ENCODE measurements at regions not wholly inside any gene's neighbourhood (a gene's known extent, or its start where the extent isn't known, plus 50 kb on each side); places are given as distances from the start of the nearest gene placed in this dataset.

DNA sequence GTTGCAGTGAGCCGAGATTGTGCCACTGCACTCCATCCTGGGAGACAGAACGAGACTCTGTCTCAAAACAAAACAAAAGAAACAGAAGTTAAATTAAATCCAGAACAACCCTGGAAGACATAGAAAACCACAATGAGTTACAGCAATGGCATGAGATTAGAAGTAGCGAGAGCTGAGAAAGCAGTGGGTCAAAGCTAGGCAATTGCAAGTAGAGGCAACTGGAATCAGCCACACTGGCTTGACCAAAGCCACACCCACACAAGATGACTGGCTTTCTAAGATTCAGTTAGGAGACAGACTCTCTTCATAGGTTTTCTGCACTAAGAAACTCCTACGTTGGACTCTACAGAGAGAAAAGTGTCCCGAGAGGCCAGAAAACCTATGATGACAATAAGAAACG, 443.0 kb downstream of the GPM6A start:
- in situ Hi-C loops (cut with HindIII; ENCODE audit: low sequenced_read_pairs), result no loop called here

DNA sequence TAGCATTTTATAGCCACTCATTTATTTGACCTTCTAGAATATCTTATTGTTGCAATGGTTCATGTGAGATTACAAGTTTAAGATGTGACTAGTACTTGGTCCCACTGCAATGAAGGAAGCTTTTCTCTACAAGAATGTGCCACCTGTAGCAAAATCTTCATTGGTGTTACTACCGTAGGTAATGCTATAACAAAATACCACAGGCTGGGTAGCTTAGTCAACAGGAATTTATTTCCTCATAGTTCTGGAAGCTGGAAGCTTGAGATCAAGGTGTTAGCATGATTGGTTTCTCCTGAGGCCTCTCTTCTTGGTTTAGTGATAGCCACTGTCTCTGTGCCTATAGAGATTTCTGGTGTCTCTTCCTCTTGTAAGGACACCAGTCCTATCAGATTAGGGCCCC, 441.0 kb downstream of the GPM6A start:
- in situ Hi-C loops (cut with HindIII; ENCODE audit: low sequenced_read_pairs), result no loop called here

DNA sequence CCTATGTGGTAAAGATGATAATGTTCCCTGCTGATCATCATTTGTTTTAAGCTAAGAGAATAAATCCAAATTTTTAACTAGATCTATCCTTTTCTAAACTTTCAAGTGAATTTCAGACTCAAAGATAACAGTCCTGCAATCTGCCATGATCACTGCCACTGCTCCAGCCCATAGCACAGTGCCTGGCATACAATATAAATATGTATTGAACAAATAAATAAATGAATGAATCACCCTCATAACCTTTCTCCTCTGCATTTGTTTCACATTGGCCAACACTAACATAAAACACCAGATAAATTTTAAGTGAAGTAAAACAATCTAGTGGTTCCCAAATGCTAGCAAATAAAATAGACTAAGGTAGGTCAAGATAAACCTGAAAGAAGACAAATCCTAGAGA, 439.0 kb downstream of the GPM6A start:
- in situ Hi-C loops (cut with HindIII; ENCODE audit: low sequenced_read_pairs), result no loop called here

DNA sequence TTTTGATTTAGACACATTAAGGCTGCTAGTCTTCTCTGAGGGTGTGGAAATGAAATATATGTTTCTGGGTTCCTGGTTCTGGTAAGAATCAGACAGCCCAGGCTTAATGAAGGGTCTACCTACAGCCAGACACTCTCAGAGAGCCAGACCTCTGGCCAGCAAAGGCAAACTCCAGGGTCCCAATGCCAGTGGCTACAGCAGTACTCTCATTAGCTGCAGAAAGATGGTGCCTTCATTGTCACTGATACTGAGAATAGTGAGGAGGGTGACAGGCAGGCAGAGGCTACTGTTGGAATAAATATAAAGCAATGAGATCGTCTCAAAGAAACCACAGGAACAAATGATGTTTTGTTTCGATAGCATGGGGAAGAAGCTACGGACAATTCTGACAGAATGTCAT, 437.6 kb downstream of the GPM6A start:
- in situ Hi-C loops (cut with HindIII; ENCODE audit: low sequenced_read_pairs), result no loop called here

DNA sequence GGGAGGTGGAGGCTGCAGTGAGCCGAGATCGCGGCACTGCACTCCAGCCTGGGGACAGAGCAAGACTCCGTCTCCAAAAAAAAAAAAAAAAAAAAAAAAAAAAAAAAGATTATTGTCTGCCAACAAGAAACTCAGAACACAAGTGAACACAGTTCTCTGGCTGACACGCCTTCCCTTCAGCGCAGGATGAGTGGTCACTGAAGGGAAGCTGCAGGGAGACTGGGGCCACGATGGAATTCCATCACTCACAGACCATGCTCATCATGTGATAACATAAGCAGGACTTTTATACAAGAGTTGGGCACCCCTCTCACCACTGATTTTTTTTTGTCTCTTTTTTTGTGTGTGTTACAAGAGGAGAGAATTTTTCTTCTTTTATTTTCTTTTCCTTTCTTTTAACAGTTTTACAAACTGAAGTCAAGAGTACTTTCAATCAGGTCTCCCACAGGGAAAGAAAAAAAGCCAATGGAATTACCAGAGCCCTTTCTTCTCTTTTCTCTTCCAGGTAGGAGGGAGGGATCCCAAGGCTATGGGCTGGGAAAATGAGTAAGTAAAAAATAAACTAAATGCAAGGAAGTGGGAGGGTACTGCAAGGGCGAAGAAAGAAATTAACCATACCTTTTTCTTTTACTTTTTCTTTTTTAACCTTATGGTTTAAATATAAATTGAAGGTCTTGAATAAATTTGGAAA, 435.6 kb downstream of the GPM6A start:
- in situ Hi-C loops (cut with HindIII; ENCODE audit: low sequenced_read_pairs), result no loop called here

DNA sequence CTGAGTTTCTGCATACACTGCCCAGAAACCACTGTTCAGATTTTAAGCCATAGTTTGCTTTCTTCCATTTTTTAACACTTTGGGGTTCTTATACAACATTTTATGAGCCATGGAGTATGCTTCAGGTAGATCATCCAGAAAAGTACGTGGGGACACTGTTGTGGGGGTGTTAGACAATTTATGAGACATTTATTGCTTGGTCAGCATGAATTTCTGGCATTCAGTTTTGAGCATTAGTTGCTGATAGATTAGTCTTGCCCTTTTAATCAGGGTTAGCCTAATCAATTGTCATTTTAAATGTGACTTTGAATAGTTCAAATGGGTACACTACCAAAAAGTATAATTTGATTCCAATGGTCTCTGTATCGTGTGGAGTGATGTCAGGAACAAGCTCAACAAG, 434.9 kb downstream of the GPM6A start:
- in situ Hi-C loops (cut with HindIII; ENCODE audit: low sequenced_read_pairs), result no loop called here

DNA sequence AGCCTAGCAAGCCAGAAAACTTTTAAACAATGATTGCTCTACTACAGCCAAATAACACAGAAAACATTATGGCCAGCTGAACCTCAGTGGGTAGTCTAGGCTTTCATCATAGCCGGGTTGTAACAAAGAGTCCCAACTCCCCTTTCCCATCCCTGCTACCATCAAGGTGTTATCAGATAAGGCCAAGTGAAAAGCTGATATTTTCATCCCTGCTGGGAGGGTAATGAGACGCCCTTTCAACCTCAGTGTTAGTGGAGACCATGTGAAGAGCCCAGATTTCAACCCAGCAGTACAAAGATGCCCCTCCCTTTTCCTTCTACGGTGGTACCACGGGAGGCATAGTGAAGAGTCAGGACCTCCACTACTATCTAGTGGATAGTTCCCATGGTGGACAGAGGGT, 433.7 kb downstream of the GPM6A start:
- in situ Hi-C loops (cut with HindIII; ENCODE audit: low sequenced_read_pairs), result no loop called here

DNA sequence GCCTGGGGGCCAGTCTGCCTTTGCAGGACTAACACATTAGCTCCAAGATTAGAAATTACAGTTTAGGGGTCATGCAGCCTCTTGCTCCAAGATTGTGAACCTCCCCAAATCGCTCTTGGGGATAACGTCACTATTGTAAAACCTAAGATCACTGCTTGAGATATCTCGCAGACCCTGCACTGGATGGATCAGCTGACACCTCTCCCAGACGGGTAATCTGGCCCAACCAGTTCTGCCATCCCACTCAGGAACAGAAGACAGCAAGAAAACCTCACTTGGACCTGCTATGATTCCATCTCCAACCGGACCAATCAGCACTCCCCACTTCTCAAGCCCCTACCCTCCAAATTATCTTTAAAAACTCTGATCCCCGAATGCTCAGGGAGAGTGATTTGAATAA, 431.2 kb downstream of the GPM6A start:
- in situ Hi-C loops (cut with HindIII; ENCODE audit: low sequenced_read_pairs), result no loop called here

DNA sequence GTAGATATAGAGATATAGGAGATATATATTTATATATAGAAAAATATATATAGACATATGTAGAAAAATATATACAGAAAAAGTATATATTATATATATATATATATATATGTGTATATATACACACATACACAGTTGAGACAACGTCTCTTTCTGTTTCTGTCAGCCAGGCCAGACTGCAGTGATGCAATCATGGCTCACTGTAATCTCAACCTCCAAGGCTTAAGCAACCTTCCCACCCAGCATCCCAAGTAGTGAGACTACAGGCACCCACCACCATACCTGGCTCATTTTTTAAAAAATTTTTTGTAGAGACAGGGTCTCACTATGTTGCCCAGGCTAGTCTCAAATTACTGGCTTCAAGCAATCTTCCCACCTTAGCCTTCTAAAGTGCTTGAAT, 426.3 kb downstream of the GPM6A start:
- in situ Hi-C loops (cut with HindIII; ENCODE audit: low sequenced_read_pairs), result no loop called here

DNA sequence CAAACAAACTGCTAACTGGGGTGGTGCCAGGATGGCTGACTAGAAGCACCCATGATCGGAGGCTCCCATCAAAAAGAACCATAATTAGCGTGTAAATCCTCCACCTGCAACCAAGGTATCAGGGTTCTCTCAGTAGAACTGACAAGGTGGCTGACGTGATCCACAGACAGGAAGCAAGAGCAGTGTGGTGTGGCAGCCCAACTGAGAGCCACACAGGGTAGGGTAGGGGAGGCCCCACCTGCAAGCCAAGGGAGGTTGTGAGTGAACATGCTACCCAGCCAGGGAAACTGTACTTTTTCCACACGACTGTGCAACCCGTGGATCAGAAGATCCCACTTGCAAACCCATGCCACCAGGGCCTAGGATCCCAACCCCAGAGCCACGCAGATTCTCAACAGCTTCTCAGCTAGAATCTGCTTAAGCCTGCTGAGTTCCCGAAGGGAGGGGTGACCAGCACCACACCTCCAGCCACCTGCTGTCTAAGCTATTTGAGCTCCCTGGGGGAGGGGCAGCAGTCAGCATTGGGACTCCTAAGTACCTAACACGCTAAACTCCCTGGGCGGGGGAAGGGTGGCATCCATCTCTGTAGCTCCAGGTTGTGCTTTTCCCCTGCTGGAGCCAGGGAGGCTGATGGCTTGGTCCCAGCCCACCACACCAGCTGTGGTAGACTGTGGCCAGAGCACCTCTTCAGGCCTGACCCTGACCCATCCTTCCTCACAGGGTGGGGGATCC, 425.1 kb downstream of the GPM6A start:
- in situ Hi-C loops (cut with HindIII; ENCODE audit: low sequenced_read_pairs), result no loop called here

DNA sequence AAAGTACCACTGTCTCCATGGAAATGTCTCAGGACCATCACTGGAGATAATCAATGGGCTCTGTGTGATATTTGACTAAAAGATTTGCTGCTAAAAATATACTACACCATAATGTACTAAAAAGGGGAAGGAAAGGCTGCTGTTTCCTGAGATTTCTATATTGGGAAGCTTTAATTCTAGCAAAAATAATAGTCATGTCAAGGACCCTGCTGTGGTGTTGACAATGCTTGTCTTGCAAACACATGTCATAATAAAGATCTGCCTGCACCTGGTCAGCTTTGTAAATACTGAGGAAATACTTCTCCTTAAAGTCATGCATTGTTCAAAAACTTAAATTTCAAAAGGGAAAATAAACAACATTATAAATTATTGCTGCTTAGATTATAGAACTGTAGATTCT, 417.9 kb downstream of the GPM6A start:
- in situ Hi-C loops (cut with HindIII; ENCODE audit: low sequenced_read_pairs), result no loop called here

DNA sequence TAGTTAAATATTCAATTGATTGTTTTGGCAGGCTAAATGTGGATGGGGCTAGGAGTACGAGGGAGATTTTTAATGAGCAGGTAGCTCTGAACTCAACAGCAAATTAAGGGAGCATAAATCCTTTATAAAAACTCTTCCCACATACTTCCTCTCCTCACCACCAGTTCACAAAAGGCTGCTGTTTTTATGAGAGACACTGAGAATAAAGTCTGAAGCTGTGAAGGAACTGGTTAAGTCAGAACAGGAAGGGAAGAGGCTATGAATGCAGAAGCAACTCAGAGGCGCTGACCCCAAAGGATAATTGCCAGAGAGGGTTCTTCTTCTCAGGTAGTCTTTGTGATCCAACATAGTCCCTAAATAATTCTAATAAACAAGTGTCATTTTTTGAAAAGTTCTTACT, 406.1 kb downstream of the GPM6A start:
- in situ Hi-C loops (cut with HindIII; ENCODE audit: low sequenced_read_pairs), result no loop called here

DNA sequence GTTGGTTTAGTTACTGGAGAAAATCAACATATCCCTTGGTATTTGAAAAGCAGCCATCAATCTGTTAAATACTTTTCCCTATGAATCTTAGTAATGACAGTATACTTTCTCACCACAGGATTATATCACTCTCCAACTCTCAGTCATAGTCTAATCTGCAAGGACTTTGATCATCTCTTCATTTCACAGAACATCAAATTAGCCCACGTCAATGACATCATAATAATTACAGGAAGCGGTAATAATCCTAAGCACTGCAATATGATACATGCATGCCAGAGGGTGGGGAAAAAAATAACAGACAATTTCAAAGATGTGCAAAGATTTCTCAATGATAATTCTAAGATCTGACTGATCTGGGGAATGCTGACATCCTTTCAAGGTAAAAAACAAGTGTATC, 404.1 kb downstream of the GPM6A start:
- in situ Hi-C loops (cut with HindIII; ENCODE audit: low sequenced_read_pairs), result no loop called here

DNA sequence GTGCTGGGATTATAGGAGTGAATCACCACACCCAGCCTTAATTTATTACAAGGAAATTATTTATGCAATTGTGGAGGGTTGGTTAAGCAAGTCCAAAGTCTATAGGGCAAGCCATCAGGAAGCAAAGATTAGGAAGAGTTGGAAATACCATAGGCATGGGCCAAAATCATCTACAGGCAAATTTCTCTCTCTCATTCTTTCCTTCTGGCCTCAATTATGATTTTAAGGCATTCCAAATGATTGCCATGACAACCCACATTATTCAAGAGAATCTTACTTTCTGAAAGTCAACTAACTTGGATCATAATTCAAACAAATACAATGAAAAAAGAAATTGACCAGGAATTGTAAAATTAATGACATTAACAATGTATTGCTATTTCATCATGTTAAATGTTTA, 400.8 kb downstream of the GPM6A start:
- in situ Hi-C loops (cut with HindIII; ENCODE audit: low sequenced_read_pairs), result no loop called here

DNA sequence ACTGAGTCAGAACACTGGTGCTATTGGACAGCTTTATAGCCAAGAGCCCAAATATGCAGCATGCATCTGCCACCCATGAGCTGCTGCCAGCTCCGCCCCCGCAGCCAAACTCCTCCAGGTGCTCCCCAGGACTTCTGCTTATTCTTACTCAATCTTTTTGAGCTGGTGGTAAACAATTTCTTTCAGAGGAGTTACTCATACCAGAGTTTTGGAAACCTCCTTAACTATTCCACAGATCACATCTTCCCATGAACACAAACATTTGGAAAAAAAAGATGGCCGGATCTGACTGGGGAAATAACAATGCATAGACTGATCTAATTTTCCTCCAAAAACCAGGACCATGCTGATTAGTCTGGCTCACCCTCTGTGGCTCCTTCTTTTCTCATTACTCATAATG, 399.9 kb downstream of the GPM6A start:
- in situ Hi-C loops (cut with HindIII; ENCODE audit: low sequenced_read_pairs), result no loop called here

DNA sequence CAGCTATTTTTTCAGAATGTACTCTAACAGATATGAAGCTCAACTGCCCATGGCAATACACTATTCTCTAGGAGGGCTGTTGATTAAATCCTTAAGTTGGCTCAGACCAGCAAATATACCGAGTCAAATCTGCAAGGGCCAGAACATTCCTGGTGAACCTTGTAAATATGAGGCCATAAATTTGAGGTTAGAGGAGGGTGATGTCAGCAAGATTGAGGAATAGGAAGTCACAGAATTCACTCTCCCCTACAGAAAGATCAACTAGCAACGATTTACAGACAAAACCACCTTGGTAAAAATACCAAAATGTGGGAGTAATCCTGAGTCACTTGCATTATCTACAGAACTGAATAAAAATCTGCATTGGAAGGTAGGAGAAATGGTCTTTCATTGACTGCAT, 399.3 kb downstream of the GPM6A start:
- in situ Hi-C loops (cut with HindIII; ENCODE audit: low sequenced_read_pairs), result no loop called here

DNA sequence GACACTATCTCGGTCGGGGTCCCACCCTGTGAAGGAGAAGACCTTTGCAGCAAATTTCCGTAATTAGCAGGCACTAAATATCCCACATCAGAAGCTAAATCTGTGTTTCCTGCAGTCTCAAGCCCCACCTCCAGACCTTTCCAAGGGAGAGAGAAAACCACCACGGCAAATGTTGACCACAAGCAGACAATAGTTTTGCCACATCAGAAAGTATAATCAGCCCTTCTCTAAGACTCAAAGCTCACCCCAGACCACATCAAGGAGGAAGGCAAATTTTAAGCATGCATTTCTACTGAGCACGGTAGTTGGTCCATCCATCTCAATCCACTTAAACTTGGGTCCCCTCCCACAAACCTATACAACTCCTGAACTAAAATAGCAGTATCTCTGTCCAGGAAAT, 398.5 kb downstream of the GPM6A start:
- in situ Hi-C loops (cut with HindIII; ENCODE audit: low sequenced_read_pairs), result no loop called here

DNA sequence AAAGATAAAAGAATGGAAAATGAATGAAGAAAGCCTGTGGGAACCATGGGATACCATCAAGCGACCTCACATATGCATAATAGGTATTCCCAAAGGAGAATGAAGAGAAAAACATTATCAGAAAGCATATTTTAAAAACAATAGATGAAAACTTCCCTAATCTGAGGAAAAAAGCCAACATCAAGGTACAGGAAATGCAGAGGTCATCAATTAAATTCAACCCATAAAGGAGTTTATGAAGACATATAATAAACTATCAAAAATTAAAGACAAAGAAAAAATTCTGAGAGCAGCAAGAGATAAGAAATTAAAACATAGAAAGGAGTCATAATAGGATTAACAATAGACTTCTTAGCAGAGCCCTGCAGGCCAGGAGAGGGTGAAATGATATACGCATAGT, 397.5 kb downstream of the GPM6A start:
- in situ Hi-C loops (cut with HindIII; ENCODE audit: low sequenced_read_pairs), result no loop called here

DNA sequence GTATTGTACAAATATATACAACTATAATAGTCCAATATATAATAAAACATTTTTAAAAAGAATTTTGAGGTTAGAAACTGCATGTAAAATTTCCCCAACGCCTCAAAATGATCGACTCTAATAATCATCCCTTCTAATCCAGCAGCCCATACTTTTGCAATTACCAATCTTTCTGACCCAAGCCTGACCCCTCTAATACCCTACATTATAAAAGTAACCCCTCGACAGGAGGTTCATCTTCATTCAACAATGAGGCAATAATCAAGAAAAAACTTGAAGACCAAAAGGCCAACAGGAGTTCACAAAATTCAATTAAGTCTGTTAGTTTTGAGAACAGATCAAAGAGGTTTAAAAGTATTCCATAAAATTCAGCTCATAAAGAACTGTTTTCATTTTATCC, 393.5 kb downstream of the GPM6A start:
- in situ Hi-C loops (cut with HindIII; ENCODE audit: low sequenced_read_pairs), result no loop called here

DNA sequence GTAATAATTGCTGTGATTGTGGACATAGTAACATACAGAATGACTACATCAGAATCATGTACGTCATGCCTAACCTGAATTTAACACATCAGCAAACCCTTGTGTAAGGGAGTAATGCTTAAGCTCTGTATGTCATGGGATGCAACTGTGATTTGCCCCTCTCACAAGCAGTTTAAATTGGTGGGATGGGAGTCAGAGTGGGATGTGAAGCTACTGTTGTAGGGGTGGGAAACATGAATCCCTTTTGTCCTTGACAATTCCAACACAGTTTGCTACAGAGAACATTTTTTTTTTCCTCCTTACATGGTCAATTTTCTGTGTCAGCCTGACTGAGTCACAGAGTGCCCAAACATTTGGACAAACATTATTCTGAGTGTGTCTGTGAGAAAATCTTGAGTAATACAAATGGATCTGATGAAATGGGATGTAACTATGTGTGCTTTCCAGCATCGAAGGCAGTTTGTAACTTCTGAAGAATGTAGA, 392.8 kb downstream of the GPM6A start:
- in situ Hi-C loops (cut with HindIII; ENCODE audit: low sequenced_read_pairs), result no loop called here

DNA sequence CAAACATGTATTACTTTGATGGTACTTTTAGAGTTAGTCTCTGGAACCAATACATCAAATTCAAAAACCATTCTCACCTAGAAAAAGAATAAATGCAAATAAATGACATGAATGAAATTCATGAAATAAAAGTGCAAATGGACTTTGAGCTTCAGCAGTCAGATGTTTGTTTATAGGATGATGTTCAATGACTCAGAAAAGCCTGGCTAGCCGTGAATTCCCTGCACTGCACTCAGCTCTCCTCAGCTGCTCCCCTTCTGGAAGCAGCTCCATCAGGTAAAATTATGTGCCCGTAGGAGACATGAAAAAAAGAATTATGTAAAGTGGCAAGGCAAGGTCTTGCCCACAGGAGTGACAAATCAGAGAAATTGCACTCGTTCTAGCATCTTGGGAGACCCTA, 390.6 kb downstream of the GPM6A start:
- in situ Hi-C loops (cut with HindIII; ENCODE audit: low sequenced_read_pairs), result no loop called here

DNA sequence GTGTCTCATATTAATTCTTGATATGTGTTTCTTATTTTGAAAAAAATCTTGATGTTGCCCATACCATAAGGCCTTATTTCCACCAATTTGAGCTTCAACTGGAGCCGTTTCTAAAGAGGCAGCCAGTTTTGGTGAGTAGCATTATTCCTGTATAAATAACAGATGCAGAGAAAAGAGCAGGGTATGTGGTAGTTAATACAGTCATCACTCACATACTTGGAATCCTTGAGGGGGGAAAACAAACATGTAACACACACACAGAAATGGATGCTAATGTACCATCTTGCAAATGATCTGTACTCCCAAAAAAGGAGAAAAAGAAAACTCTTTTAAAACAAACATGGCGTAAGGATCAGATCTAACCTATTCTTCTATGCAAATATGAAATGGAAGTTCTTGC, 389.7 kb downstream of the GPM6A start:
- in situ Hi-C loops (cut with HindIII; ENCODE audit: low sequenced_read_pairs), result no loop called here

DNA sequence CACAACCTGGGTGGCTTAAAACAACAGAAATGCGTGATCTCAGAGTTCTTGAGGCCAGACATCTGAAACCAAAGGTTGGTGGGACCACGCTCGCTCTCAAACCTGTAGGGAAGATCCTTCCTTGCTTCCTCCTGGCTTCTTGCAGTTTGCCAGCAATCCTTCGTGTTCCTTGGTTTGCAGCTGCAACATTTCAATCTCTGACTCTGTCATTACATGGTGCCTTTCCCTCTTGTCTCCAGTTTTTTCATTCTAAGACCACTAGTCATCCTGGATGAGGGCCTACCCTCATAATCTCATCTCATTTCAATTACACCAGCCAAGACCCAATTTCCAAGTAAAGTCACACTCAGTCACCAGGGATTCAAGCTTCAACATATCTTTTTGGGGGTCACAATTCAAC, 388.0 kb downstream of the GPM6A start:
- in situ Hi-C loops (cut with HindIII; ENCODE audit: low sequenced_read_pairs), result no loop called here
